IPS DF 4.7 (cell line): ENCODE measurements at regions not wholly inside any gene's neighbourhood (a gene's known extent, or its start where the extent isn't known, plus 50 kb on each side); places are given as distances from the start of the nearest gene placed in this dataset.

Experiments
- DNase-seq: peaks from one replicate; pipeline ENCODE4 v3.0.0-alpha.2; 2013; ENCODE audit warnings: low spot score; ENCODE audit errors: extremely low read depth

- DNase-seq = no peak
Measured at GRCh38 chr16:13393816-13394215, 492.4 kb downstream of the SHISA9 start.

GRCh38 chr16:13394488-13394887 is 493.1 kb downstream of the SHISA9 start:
- no peak for DNase-seq

- no peak for DNase-seq
Measured at GRCh38 chr16:13397126-13397525, 495.7 kb downstream of the SHISA9 start.

GRCh38 chr16:13401641-13402040 is 500.2 kb downstream of the SHISA9 start:
- DNase-seq = no peak

GRCh38 chr16:13402601-13403000 is 501.2 kb downstream of the SHISA9 start:
- DNase-seq = no peak

- no peak for DNase-seq
Measured at GRCh38 chr16:13403326-13403725, 501.9 kb downstream of the SHISA9 start.

GRCh38 chr16:13414154-13414553 is 505.8 kb upstream of the ERCC4 start:
- DNase-seq = no peak

GRCh38 chr16:13419589-13419988 is 500.4 kb upstream of the ERCC4 start:
- DNase-seq = no peak

GRCh38 chr16:13421726-13422125 is 498.2 kb upstream of the ERCC4 start:
- DNase-seq = no peak

- no peak for DNase-seq
Measured at GRCh38 chr16:13425836-13426235, 494.1 kb upstream of the ERCC4 start.

GRCh38 chr16:13426269-13426668 is 493.7 kb upstream of the ERCC4 start:
- peak; percentile 25 for DNase-seq

GRCh38 chr16:13426736-13427135 is 493.2 kb upstream of the ERCC4 start:
- DNase-seq = no peak

- no peak for DNase-seq
Measured at GRCh38 chr16:13427943-13428342, 492.0 kb upstream of the ERCC4 start.

GRCh38 chr16:13429416-13429815 is 490.5 kb upstream of the ERCC4 start:
- no peak for DNase-seq

GRCh38 chr16:13435415-13435814 is 484.5 kb upstream of the ERCC4 start:
- DNase-seq = no peak

- DNase-seq = peak; percentile 19
Measured at GRCh38 chr16:13435873-13436474, 484.0 kb upstream of the ERCC4 start.

- DNase-seq = no peak
Measured at GRCh38 chr16:13436641-13437412, 483.1 kb upstream of the ERCC4 start.

- no peak for DNase-seq
Measured at GRCh38 chr16:13437413-13437795, 482.6 kb upstream of the ERCC4 start.

GRCh38 chr16:13438064-13438463 is 481.9 kb upstream of the ERCC4 start:
- DNase-seq = no peak

GRCh38 chr16:13439766-13440165 is 480.2 kb upstream of the ERCC4 start:
- DNase-seq = no peak

GRCh38 chr16:13441675-13442074 is 478.3 kb upstream of the ERCC4 start:
- no peak for DNase-seq

- DNase-seq = no peak
Measured at GRCh38 chr16:13448346-13448745, 471.6 kb upstream of the ERCC4 start.

- no peak for DNase-seq
Measured at GRCh38 chr16:13453325-13453724, 466.6 kb upstream of the ERCC4 start.
